ENCODE measurements at regions not wholly inside any gene's neighbourhood (a gene's known extent, or its start where the extent isn't known, plus 50 kb on each side); places are given as distances from the start of the nearest gene placed in this dataset.
"Not testable (repeated sequence)": the region's sequence is repeated elsewhere in the genome, so short reads cannot be mapped to it uniquely, and the experiment has no call there.

- not testable (repeated sequence) for H3K27ac Mint-ChIP-seq; H3K4me1 Mint-ChIP-seq; H3K36me3 ChIP-seq (ENCODE audit: control insufficient read depth, insufficient read depth, low read length); H3K27me3 Mint-ChIP-seq (ENCODE audit: insufficient read depth); H3K4me3 ChIP-seq (ENCODE audit: low read length); H3K9me3 Mint-ChIP-seq; H3K9ac ChIP-seq (ENCODE audit: extremely low read depth, low read length, poor library complexity, severe bottlenecking); H3K27ac ChIP-seq (ENCODE audit: low read depth, low read length); H3K4me3 Mint-ChIP-seq; H3K4me1 ChIP-seq (ENCODE audit: control insufficient read depth, insufficient read depth, low read length); H3K27me3 ChIP-seq (ENCODE audit: control insufficient read depth, insufficient read depth, low read length, poor library complexity, severe bottlenecking); H3K9me3 ChIP-seq (ENCODE audit: control insufficient read depth, low read length); H3K36me3 Mint-ChIP-seq (ENCODE audit: low read depth)
- TF ChIP-seq CTCF (conservative IDR thresholded peaks at IDR 0.05): peak; percentile 18
- DNase-seq: peak; percentile 17
- whole genome bisulfite sequencing, 2 experiments (ENCODE audit: insufficient coverage in 1 of 2, insufficient read length in 1 of 2): 84% methylated on average over 7 of the region's 16 CpGs; no CpG with 5 or more reads in 1 of the 2 experiments
These were observed 156.5 kb upstream of the RIMBP3B start for GRCh38 chr22:21226901-21227693.

- H3K4me3 Mint-ChIP-seq; H3K36me3 ChIP-seq (ENCODE audit: control insufficient read depth, insufficient read depth, low read length); H3K36me3 Mint-ChIP-seq (ENCODE audit: low read depth); H3K9ac ChIP-seq (ENCODE audit: extremely low read depth, low read length, poor library complexity, severe bottlenecking); H3K27me3 Mint-ChIP-seq (ENCODE audit: insufficient read depth); H3K27me3 ChIP-seq (ENCODE audit: control insufficient read depth, insufficient read depth, low read length, poor library complexity, severe bottlenecking); DNase-seq; H3K9me3 Mint-ChIP-seq; H3K27ac Mint-ChIP-seq; H3K4me3 ChIP-seq (ENCODE audit: low read length); H3K27ac ChIP-seq (ENCODE audit: low read depth, low read length); H3K4me1 Mint-ChIP-seq; H3K9me3 ChIP-seq (ENCODE audit: control insufficient read depth, low read length); H3K4me1 ChIP-seq (ENCODE audit: control insufficient read depth, insufficient read depth, low read length): not testable (repeated sequence)
- WGBS, 2 experiments (ENCODE audit: insufficient coverage in 1 of 2, insufficient read length in 1 of 2): 100% methylated on average over 1 of the region's 3 CpGs
These were observed 132.1 kb upstream of the RIMBP3B start for GRCh38 chr22:21251435-21251834.

GRCh38 chr22:21282646-21283045 is 100.9 kb upstream of the RIMBP3B start:
- not testable (repeated sequence) for H3K27me3 Mint-ChIP-seq (ENCODE audit: insufficient read depth); H3K9ac ChIP-seq (ENCODE audit: extremely low read depth, low read length, poor library complexity, severe bottlenecking); H3K27ac ChIP-seq (ENCODE audit: low read depth, low read length); H3K27me3 ChIP-seq (ENCODE audit: control insufficient read depth, insufficient read depth, low read length, poor library complexity, severe bottlenecking); H3K4me1 ChIP-seq (ENCODE audit: control insufficient read depth, insufficient read depth, low read length); H3K4me1 Mint-ChIP-seq; H3K9me3 Mint-ChIP-seq; H3K4me3 ChIP-seq (ENCODE audit: low read length); H3K9me3 ChIP-seq (ENCODE audit: control insufficient read depth, low read length); H3K36me3 Mint-ChIP-seq (ENCODE audit: low read depth); DNase-seq; H3K4me3 Mint-ChIP-seq; H3K36me3 ChIP-seq (ENCODE audit: control insufficient read depth, insufficient read depth, low read length); H3K27ac Mint-ChIP-seq
- WGBS, 2 experiments (ENCODE audit: insufficient coverage in 1 of 2, insufficient read length in 1 of 2): 88% methylated on average over 6 of the region's 10 CpGs; no CpG with 5 or more reads in 1 of the 2 experiments

GRCh38 chr22:21293702-21294101 is 89.8 kb upstream of the RIMBP3B start:
- H3K36me3 Mint-ChIP-seq (ENCODE audit: low read depth); H3K36me3 ChIP-seq (ENCODE audit: control insufficient read depth, insufficient read depth, low read length); H3K27me3 ChIP-seq (ENCODE audit: control insufficient read depth, insufficient read depth, low read length, poor library complexity, severe bottlenecking); H3K4me3 Mint-ChIP-seq; H3K4me1 ChIP-seq (ENCODE audit: control insufficient read depth, insufficient read depth, low read length); DNase-seq; H3K9me3 Mint-ChIP-seq; H3K4me3 ChIP-seq (ENCODE audit: low read length); H3K4me1 Mint-ChIP-seq; H3K27ac ChIP-seq (ENCODE audit: low read depth, low read length); H3K9me3 ChIP-seq (ENCODE audit: control insufficient read depth, low read length); H3K27ac Mint-ChIP-seq; H3K27me3 Mint-ChIP-seq (ENCODE audit: insufficient read depth); H3K9ac ChIP-seq (ENCODE audit: extremely low read depth, low read length, poor library complexity, severe bottlenecking): not testable (repeated sequence)
- WGBS, 2 experiments (ENCODE audit: insufficient coverage in 1 of 2, insufficient read length in 1 of 2): no CpG with 5 or more reads among the region's 6 CpGs

- not testable (repeated sequence) for H3K27ac ChIP-seq (ENCODE audit: low read depth, low read length); H3K9me3 Mint-ChIP-seq; H3K27me3 ChIP-seq (ENCODE audit: control insufficient read depth, insufficient read depth, low read length, poor library complexity, severe bottlenecking); H3K4me1 ChIP-seq (ENCODE audit: control insufficient read depth, insufficient read depth, low read length); H3K9ac ChIP-seq (ENCODE audit: extremely low read depth, low read length, poor library complexity, severe bottlenecking); H3K27ac Mint-ChIP-seq; H3K27me3 Mint-ChIP-seq (ENCODE audit: insufficient read depth); H3K4me1 Mint-ChIP-seq; H3K36me3 ChIP-seq (ENCODE audit: control insufficient read depth, insufficient read depth, low read length); H3K36me3 Mint-ChIP-seq (ENCODE audit: low read depth); H3K4me3 ChIP-seq (ENCODE audit: low read length); H3K4me3 Mint-ChIP-seq; DNase-seq; H3K9me3 ChIP-seq (ENCODE audit: control insufficient read depth, low read length)
- no CpG with 5 or more reads among the region's 7 CpGs for WGBS, 2 experiments (ENCODE audit: insufficient coverage in 1 of 2, insufficient read length in 1 of 2)
These were observed 55.9 kb upstream of the RIMBP3B start for GRCh38 chr22:21327629-21328028.

Data from endodermal cell (in vitro differentiated cells).